ENCODE measurements at regions not wholly inside any gene's neighbourhood (a gene's known extent, or its start where the extent isn't known, plus 50 kb on each side); places are given as distances from the start of the nearest gene placed in this dataset.

- no peak for TF ChIP-seq SUZ12 (IDR thresholded peaks at IDR 0.05; ENCODE audit: extremely low read depth, insufficient read depth, insufficient read length)
- no peak for TF ChIP-seq ZNF274 (IDR thresholded peaks at IDR 0.05; ENCODE audit: low read depth, low read length)
- TF ChIP-seq YY1 (IDR thresholded peaks at IDR 0.05; ENCODE audit: insufficient read depth, insufficient read length), result no peak
Observed at GRCh38 chr6:54445207-54445606, 137.0 kb downstream of the TINAG start.

Measured in NT2/D1 (cell line).